GM12873 (cell line): ENCODE measurements at regions not wholly inside any gene's neighbourhood (a gene's known extent, or its start where the extent isn't known, plus 50 kb on each side); places are given as distances from the start of the nearest gene placed in this dataset.

Experiments used
- CTCF ChIP-seq: IDR thresholded peaks from 2 replicates; pipeline ENCODE4 v1.5.1; 2012; ENCODE audit warnings: low read depth, mild to moderate bottlenecking, moderate library complexity, low read length, control low read depth; ENCODE audit not compliant: insufficient read depth; ENCODE audit errors: missing control alignments

GRCh38 chr12:105729181-105729771 lies 398.8 kb downstream of the C12orf75 start:
- TF ChIP-seq CTCF = no peak

GRCh38 chr12:105729926-105730325 lies 399.4 kb downstream of the C12orf75 start:
- TF ChIP-seq CTCF = no peak

GRCh38 chr12:105733579-105733978 lies 403.1 kb downstream of the C12orf75 start:
- TF ChIP-seq CTCF = no peak

DNA sequence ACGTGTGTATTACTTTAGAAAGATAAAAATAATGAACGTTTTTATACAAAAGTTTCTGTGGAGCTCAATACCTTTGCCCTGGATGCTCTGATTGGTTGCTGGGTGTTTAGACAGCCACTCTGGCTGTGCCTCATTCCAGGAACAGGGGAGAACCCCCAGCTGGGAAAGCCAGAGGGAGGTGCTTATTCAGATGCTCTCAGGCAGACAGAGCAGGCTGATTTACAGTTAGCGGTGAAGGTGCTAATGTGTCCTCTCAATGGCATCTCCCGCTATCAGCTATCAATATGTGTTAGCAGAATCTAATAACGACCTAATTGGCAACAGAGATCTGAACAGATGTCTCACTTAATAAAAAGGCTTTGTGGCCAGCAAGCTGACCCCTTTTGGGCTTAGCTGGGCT lies 402.3 kb downstream of the NUAK1 start:
- TF ChIP-seq CTCF = no peak

GRCh38 chr12:105738051-105738450 lies 400.7 kb downstream of the NUAK1 start:
- no peak for TF ChIP-seq CTCF

GRCh38 chr12:105740369-105740768 lies 398.4 kb downstream of the NUAK1 start:
- no peak for TF ChIP-seq CTCF

DNA sequence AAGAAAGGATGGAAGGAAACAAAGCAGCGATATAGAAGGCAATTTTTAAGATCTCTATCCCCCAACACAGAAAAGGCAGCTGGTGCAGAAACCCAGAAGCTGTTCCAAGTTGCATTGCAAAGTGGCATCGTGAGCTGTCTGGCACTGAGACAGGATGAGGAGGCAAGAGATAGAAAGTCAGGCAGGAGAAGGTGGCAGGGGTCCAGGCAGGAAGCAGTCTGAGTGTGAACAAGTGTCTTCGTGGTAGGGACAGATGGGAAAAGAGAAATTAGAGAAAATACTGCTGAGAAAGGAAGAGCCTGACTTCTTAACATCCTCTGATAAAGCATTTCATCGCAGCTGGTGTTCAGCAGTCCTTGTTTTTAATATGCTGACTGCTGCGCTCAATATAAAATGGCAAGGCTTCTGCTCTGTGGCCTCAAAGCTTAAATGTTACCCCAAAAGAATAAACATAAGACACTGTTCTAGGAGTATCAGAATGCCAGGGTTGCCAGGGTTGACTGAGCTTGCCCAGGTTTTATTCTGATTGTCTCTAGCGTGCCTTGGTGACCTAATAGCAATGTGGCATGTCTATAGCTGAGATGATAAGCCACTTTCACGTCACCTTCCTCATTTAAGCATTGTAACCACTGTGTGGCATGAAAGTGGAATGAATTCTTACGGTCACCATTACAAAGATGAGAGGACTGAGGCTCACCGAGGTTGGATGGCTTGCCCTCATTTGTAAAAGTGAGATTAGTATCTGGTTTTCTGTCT lies 397.6 kb downstream of the NUAK1 start:
- no peak for TF ChIP-seq CTCF
